ENCODE measurements at regions not wholly inside any gene's neighbourhood (a gene's known extent, or its start where the extent isn't known, plus 50 kb on each side); places are given as distances from the start of the nearest gene placed in this dataset.

GRCh38 chr17:70642059-70642458, 472.7 kb downstream of the KCNJ2 start:
- no peak overlapping the region for H3K4me3 ChIP-seq (ENCODE audit: low read depth, low read length)
- no peak for TF ChIP-seq CTCF (IDR thresholded peaks at IDR 0.05; ENCODE audit: insufficient read depth, low read depth, low read length)
- DNase-seq (ENCODE audit: low read depth), result no peak

- no peak for TF ChIP-seq CTCF (IDR thresholded peaks at IDR 0.05; ENCODE audit: insufficient read depth, low read depth, low read length)
- no peak overlapping the region for H3K4me3 ChIP-seq (ENCODE audit: low read depth, low read length)
- DNase-seq (ENCODE audit: low read depth), result no peak
Observed at GRCh38 chr17:70644096-70644495, 474.8 kb downstream of the KCNJ2 start.

GRCh38 chr17:70646673-70647072, 477.3 kb downstream of the KCNJ2 start:
- DNase-seq (ENCODE audit: low read depth), result no peak
- no peak overlapping the region for H3K4me3 ChIP-seq (ENCODE audit: low read depth, low read length)
- no peak for TF ChIP-seq CTCF (IDR thresholded peaks at IDR 0.05; ENCODE audit: insufficient read depth, low read depth, low read length)

- no peak for DNase-seq (ENCODE audit: low read depth)
- H3K4me3 ChIP-seq (ENCODE audit: low read depth, low read length), result no peak overlapping the region
- TF ChIP-seq CTCF (IDR thresholded peaks at IDR 0.05; ENCODE audit: insufficient read depth, low read depth, low read length), result no peak
Observed at GRCh38 chr17:70648166-70648565, 478.8 kb downstream of the KCNJ2 start.

- TF ChIP-seq CTCF (IDR thresholded peaks at IDR 0.05; ENCODE audit: insufficient read depth, low read depth, low read length), result no peak
- DNase-seq (ENCODE audit: low read depth), result no peak
- H3K4me3 ChIP-seq (ENCODE audit: low read depth, low read length), result no peak overlapping the region
Observed at GRCh38 chr17:70653850-70654249, 484.5 kb downstream of the KCNJ2 start.

GRCh38 chr17:70654706-70655105, 485.4 kb downstream of the KCNJ2 start:
- no peak overlapping the region for H3K4me3 ChIP-seq (ENCODE audit: low read depth, low read length)
- DNase-seq (ENCODE audit: low read depth), result no peak
- no peak for TF ChIP-seq CTCF (IDR thresholded peaks at IDR 0.05; ENCODE audit: insufficient read depth, low read depth, low read length)

GRCh38 chr17:70655176-70655958, 486.0 kb downstream of the KCNJ2 start:
- DNase-seq (ENCODE audit: low read depth), result no peak
- TF ChIP-seq CTCF (IDR thresholded peaks at IDR 0.05; ENCODE audit: insufficient read depth, low read depth, low read length), result no peak
- H3K4me3 ChIP-seq (ENCODE audit: low read depth, low read length), result no peak overlapping the region

Measured in fibroblast of villous mesenchyme (primary cell).